GM19035 (cell line): ENCODE measurements at regions not wholly inside any gene's neighbourhood (a gene's known extent, or its start where the extent isn't known, plus 50 kb on each side); places are given as distances from the start of the nearest gene placed in this dataset.
"Not testable (repeated sequence)": the region's sequence is repeated elsewhere in the genome, so short reads cannot be mapped to it uniquely, and the experiment has no call there.

Experiments
- ATAC-seq: cut with Tn5 transposase; IDR thresholded peaks from one replicate; pipeline ENCODE4 v1.9.1; 2021; ENCODE audit not compliant: unreplicated experiment

DNA sequence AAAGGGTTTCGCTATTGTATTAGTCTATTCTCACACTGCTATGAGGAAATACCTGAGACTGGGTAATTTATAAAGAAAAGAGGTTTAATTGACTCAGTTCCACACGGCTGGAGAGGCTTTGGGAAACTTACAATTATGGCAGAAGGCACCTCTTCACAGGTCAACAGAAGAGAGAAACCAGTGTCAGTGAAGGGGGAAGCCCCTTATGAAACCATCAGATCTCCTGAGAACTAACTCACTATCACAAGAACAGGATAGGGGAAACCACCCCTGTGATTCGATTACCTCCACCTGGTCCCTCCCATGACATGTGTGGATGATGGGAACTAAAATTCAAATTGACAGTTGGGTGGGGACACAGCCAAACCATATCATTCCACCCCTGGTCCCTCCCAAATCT lies 589.5 kb downstream of the CENPC start:
- no peak for ATAC-seq

DNA sequence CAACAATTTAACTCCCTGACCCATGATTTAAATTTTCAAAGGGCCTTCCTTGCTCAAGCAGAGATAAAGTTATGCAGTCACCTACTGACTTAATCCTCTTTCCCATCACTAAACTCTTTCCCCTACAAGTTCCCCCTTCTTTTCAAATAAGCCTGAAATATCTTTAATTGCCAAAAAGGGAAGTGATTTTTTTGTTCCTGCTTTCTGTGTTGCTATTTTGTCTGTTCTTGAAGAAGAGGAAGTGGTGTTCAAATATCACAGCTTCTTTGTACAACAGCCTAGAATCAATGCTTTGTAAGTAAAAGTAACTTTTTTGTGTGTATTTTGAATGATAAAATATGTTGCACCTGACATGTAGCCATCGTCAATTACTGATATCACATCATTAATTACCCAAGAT lies 595.9 kb downstream of the CENPC start:
- no peak for ATAC-seq

DNA sequence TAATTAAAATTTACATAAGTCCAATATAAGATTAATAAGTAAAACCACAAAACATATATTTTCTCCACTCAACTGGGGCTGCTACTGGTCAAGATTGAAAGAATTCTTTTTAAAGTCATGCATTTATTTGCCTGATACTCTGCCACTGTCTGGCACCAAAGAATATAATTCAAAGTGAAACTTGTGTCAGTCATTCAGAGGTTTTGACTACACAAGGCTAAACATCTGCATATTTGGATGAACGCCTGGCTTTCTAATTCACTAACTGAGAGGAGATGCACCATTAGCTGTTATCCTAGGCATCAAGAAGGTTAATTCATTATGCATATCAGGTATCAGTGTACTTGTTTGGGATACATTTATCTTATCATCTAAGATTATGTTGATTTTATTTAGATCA lies 598.5 kb downstream of the CENPC start:
- no peak for ATAC-seq

DNA sequence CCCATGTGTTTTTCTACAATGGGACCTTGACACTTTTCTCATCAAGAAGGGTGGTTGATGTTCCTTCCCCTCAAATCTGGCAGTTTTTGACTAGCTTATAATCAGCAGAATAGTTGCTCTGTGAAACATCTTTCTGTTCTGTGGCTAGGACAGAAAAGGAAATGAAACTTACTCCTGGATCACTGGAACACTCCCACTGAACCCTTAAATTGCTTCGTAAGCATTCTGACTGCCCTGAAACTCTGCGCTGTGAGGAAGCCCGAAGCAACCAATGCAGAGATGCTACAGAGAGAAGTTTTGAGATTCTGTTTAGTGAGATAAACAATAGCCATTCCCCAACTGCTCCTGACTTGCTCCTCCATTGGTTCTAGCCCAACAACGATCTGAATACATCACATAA lies 602.2 kb downstream of the CENPC start:
- no peak for ATAC-seq

DNA sequence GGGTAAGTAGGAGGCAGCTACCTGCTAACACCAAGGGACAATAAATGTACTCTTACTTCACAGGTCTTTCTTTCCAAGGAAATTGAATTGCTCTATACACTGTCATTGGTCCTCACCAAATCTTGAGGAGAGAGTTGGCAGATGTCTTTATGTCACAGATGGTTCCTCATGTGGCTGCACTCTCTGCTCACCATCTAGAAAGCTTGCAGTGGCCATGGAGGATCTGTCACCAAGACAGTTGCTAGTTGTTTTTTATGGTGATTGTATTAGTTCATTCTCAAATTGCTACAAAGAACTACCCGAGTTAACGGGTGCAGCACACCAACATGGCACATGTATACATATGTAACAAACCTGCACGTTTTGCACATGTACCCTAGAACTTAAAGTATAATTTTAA lies 613.3 kb downstream of the CENPC start:
- not testable (repeated sequence) for ATAC-seq

DNA sequence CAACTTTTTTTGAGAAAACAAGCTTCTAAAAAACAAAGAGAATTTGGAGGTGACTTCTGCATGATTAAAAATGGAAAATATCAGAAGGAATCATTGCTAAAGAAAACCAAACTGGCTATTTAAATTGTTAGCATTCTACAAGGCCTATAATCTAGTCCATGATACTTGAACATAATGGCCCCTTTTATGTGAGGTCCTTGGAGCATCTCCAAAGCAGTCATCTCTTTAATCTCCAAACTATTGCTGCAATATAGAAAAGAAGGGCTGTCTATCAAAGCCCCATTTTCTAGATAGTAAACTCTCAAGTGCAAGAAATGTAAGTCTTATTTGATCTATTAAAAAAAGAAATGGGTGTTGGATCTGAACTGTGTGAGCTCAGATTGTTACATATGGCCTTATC lies 615.1 kb downstream of the CENPC start:
- ATAC-seq, result no peak

DNA sequence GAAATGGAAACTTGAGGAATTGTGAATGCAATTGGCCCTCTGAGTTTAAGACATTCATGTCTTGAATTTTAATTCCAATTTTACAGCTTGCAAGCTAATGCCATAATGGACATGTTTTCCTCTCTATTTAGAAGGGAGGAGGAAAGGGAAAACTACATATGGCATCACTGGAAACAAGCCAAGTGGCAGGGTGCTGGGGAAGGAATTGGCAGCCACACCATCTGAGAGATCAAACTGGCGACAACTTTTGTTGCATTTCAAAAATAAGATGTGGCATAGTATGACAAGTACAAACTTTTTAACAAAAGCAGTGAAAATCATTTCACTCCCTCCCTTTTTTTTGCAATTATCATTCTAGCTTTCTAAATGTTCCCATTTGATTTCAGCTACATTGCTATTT lies 615.6 kb downstream of the CENPC start:
- ATAC-seq, result no peak

DNA sequence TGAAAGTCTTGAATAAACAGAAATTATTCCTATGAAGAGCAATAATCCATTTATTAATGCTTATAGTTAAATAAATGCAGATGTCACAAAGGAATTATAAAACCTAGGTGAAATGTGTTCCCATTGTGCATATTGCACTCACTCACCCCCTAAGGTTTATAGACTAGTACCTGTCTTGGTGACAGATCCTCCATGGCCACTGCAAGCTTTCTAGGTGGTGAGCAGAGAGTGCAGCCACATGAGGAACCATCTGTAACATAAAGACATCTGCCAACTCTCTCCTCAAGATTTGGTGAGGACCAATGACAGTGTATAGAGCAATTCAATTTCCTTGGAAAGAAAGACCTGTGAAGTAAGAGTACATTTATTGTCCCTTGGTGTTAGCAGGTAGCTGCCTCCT lies 616.4 kb downstream of the CENPC start:
- not testable (repeated sequence) for ATAC-seq

DNA sequence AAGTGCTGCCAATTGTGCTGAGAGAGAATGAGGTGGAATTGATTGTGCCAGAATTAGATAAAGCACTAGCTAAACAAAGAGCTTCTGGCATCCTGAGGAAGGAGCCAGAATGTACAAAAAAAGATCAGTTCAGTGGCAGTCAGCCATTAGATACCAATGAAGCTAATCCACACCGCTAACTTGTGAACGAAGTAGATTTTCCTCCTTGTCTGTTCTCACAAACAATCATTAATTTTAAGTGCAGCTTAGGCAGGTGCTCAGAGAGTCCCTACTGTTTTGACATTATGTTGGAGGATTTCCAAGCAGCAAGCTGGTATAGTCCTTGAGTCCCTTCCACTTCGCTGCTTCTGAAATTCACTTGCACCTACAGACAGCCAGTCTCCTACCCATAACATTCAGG lies 617.4 kb downstream of the CENPC start:
- no peak for ATAC-seq

DNA sequence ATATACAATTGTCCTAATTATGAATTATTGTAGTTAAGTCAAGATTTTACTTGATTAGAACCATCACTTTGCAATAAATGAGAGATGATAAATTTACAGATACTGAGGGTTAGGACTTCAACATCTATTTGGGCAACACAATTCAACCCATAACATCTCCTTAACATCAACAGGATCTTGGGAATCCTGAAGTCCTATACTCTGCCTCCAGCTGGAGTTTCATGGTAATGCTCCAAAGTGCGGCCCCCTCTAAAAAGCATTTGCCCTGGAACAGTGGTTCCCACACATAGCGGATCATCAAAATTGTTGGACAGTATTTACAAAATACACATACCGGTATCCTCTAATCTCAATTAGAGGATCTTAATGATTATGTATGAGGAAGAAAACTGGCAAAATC lies 618.6 kb downstream of the CENPC start:
- no peak for ATAC-seq

DNA sequence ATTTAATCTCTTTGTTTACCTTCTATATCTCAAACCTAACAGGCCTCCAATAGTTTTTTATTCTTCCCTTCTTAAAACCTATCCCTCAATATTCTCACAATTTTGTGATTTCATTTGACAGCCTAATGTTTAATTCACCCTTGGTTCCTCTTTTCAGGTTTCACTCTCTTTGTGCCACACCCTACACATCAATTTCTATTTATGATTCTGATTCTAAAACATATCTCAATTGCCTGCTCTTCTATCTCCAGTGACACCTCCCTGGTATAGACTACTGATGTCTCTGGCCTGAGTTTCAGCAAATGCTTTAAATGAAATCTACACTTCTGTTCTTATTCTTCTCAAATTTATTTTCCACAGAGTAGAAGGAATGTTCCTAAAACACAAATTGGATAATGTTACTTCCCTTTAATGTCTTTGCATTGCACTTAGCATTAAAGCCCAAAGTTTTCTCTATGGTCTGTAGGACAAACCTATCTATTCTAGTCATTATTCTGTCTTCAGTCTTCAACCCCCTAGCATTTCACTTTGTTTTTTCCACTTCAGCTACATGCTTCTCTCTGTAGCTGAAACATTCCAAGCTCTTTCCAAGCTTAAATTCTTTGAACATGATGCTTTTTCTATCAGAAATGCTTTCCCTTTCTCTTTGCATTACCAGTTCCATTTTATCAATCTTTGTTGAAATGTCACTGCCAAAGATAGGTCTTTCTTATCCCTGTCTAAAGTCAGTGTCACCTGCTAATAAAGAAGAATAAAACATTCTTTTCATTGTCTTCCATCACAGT lies 622.0 kb downstream of the CENPC start:
- no peak for ATAC-seq

DNA sequence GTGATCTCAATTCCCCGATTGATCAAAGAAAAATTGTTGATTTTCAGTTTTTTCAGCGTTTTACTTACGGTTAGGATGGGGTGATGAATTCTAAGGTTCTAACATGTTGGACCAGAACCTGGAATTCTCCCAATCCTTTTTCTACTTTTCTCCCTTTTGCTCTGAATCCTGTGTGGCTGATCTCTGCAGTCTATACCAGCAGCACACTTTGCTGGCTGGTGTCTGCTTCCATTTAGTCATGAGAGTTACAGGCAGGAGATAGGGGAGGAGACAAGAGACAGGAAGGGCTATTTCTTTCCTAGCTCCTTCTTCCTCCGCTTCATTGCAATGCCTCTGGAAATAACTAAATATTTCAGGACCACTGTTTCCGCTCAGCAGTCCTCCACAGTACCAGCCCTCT lies 623.9 kb downstream of the CENPC start:
- no peak for ATAC-seq

DNA sequence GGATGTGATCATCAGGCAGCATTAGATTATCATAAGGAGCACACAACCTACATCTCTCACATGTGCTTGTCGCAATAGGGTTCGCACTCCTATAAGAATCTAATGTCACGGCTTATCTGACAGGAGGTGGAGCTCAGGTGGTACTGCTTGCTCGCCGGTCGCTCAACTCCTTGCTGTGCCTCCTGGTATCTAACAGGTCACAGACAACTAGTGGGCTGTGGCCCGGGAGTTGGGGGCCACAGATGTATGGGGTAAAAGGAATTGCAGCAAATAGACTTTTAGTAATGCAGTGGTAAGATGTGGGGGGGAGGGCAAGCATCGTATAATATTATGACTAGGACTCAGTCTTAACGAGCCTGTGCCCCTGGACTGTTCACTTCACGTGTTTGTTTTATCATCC lies 624.8 kb downstream of the CENPC start:
- ATAC-seq, result no peak

DNA sequence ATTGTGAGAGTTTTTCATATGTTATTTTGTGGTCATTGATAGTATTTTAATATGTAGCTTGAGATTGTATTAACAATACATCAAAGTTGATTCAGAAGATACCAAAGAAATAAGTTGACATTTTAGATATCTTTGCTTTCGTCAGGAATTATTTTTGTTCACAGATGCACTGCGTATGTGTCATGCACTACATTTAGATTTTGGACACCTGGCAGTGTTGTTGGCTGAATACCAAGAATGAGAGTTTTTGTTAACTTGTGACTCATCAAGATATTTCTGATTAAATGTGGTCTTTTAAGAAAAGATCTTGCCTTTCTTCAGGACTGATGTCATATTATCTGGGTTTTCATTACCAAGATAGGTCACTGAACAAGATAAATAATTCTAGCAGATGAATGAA lies 633.4 kb downstream of the CENPC start:
- no peak for ATAC-seq

DNA sequence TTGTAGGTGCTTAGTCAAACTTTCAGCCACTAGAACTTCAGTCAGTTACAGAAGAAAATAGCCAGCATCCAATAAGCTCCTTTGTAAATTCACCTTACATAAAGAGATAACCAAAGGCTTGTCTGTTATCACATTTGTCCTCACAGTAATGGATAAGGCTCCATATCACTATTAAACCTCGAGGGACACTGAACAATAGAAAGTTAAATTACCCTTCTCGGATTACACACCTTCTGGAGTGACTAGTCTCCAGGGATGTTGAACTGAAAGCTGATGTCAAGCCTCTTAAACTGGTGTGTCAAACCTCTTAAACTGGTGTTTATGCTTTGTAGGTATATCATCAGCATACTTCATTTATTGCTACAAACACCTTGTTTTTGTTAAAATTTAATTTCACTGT lies 639.0 kb downstream of the CENPC start:
- no peak for ATAC-seq

DNA sequence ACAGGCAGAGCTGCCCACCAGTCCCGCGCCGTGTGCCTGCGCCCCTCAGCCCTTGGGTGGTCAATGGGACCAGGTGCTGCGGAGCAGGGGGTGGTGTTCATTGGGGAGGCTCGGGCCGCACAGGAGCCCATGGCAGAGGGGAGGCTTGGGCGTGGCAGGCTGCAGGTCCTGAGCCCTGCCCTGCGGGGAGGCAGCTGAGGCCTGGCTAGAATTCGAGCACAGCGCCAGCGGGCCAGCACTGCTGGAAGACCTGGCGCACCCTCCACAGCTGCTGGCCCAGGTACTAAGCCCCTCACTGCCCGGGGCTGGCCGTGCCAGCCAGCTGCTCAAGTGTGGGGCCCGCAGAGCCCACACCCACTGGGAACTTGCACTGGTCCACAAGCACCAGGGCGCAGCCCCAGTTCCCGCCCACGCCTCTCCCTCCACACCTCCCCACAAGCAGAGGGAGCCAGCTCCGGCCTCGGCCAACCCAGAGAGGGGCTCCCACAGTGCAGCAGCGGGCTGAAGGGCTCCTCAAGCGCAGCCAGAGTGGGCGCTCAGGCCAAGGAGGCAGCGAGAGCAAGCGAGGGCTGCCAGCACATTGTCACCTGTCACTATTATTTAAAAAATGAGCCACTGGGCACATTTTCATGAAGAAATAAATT lies 645.8 kb downstream of the CENPC start:
- ATAC-seq, result no peak

DNA sequence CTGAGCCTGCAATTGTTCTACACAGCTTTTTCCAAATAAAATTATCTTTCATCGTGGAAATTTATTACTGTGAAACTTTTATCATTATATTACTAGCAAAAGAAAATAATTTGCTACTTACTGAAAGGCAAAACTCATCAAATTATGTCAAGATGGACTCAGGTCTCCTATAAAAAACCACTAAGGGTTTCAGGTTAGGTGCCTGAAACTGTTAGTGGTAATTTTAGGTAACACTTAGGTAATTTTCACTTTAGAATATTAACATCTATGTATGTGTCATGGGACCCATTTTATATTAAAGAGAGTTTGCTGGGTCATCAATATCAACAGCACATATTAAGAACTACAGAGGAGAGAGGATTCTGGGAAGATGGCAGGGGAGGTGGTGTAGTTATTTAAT lies 651.5 kb downstream of the CENPC start:
- no peak for ATAC-seq

DNA sequence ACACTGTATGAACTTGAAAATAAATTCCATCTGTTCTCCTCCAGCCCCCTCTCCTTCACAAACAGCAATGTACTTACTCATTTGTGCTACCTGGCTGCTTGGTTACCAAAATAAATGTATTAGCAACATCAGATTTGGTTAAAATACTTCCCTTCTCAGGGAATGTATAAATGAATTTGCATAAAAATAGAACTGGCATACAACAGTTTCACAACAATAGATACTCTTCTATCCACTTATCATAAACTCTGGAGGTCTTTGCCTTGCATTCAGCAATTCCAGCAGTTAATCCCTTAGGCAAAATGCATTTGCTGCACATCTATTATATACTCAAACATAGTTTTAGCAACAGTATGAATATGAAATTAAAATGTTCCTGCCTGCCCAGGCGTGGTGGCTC lies 658.2 kb downstream of the CENPC start:
- ATAC-seq, result no peak

DNA sequence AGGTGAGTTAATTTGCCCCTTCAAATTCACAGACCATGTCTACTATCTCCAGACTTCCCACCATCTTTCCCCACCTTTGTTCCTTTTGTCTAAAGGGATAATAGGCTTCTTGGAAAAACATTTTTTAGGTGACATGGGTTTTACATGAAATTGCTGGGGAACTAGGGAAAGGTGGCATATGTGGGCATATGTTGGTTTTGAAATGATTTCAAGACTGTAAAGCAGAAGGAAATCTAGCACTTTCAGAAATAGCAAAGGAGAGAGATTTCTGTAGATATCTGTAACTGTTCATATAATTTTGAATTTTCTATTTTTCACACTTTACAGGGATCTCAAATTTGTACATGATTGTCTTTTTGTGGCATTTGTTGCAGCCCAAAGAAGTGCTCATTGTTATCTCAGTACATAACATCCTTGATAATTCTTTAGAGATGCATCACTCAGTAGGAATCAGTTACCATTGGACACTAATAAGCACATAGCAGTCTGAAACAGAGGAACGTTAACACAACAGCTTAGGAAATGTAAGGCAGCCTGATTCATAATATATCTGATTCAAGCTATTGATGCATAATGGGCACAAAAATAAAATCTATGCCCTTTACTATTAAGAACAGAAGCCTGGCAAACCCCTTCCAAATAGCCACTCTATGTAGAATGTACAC lies 659.7 kb downstream of the CENPC start:
- ATAC-seq, result no peak

DNA sequence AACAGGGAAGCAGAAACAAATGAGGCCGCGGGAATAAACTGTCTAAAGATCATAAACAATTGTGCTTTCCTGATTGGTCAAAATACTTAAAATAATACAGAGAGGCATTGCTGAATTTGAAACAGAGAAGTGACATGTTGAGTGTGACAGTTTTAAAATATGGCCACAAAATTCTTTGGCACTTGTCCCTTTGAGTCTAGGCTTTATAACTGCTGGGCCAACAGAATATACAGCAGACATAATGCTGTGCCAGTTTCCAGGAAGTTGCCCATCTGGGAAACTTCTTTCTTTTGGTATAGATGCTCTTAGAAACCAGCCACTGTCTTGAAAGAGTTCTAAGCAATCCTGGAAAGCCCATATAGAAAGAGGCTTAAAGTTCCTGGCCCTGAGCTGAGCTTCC lies 668.4 kb downstream of the CENPC start:
- no peak for ATAC-seq

DNA sequence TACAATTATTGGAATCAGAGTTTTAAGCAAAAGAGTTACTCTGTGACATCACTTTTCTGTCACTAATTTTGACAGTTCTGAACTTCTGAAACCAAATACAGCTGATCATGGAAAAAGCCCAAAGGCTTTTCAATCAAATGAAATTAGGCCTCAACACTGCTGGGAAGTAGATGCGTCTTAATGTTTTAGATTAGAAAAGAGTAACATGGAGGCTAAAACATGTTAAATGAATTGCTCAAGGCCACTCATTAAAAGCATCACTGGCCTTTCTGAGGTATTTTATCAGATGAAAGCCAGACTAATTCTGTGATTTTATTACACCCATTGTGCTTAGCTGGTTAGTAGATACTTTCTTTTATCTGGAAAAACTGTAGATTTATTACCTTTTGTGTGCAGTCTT lies 672.6 kb downstream of the CENPC start:
- no peak for ATAC-seq

DNA sequence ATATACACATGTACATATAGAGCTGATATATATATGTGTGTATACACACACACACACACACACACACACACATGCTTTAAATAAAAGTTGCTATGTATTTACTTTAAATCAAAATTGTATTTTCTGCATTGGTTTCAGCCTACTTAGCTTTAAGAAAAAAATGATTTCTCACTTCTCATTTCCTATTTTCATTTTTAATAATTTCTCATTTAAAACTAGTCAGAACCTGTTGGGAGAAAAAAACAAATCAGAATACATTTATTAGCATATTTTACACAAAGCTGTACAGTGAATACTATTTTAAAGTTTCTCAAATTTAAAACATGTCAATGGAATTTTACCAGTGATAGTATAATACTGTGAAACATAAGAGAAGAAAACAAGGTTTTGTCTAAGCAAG lies 681.8 kb downstream of the CENPC start:
- no peak for ATAC-seq
